GM12864 (cell line): ENCODE measurements at regions not wholly inside any gene's neighbourhood (a gene's known extent, or its start where the extent isn't known, plus 50 kb on each side); places are given as distances from the start of the nearest gene placed in this dataset.

Source experiments
- DNase-seq: peaks from one replicate; pipeline ENCODE4 v3.0.0-alpha.2; 2011; ENCODE audit warnings: low read depth
- H3K4me3 ChIP-seq: 2 replicates; pipeline ENCODE4 v1.5.1; 2011; ENCODE audit warnings: mild to moderate bottlenecking, low read depth, low read length, control low read depth
- CTCF ChIP-seq: IDR thresholded peaks from 2 replicates; pipeline ENCODE4 v1.5.1; 2011; ENCODE audit warnings: low read depth, mild to moderate bottlenecking, moderate library complexity, low read length, control low read depth, inconsistent platforms; ENCODE audit errors: missing control alignments

GRCh38 chr2:172229125-172229524 lies 126.4 kb upstream of the DLX2 start:
- no peak for TF ChIP-seq CTCF
- H3K4me3 ChIP-seq = no peak overlapping the region
- DNase-seq = no peak

GRCh38 chr2:172230332-172230888 lies 127.7 kb upstream of the DLX2 start:
- no peak for DNase-seq
- no peak for TF ChIP-seq CTCF
- no peak overlapping the region for H3K4me3 ChIP-seq

- DNase-seq = no peak
- TF ChIP-seq CTCF = no peak
- no peak overlapping the region for H3K4me3 ChIP-seq
These were observed 128.2 kb upstream of the DLX2 start for GRCh38 chr2:172230889-172231401.

GRCh38 chr2:172231508-172231907 lies 128.8 kb upstream of the DLX2 start:
- DNase-seq = no peak
- H3K4me3 ChIP-seq = no peak overlapping the region
- no peak for TF ChIP-seq CTCF

- no peak for DNase-seq
- no peak for TF ChIP-seq CTCF
- H3K4me3 ChIP-seq = no peak overlapping the region
These were observed 130.2 kb upstream of the DLX2 start for GRCh38 chr2:172232708-172233396.

GRCh38 chr2:172233987-172234715 lies 131.5 kb upstream of the DLX2 start:
- DNase-seq = no peak
- no peak for TF ChIP-seq CTCF
- H3K4me3 ChIP-seq = no peak overlapping the region
